IPS-NIHi7 (cell line): ENCODE measurements at regions not wholly inside any gene's neighbourhood (a gene's known extent, or its start where the extent isn't known, plus 50 kb on each side); places are given as distances from the start of the nearest gene placed in this dataset.
A peak's percentile ranks its signal among the peaks of the same experiment; 100 is the strongest.
"Not testable (repeated sequence)": the region's sequence is repeated elsewhere in the genome, so short reads cannot be mapped to it uniquely, and the experiment has no call there.

ENCODE experiments used
- DNase-seq: peaks from one replicate; pipeline ENCODE4 v3.0.0; 2012; ENCODE audit warnings: mixed read lengths; ENCODE audit errors: extremely low spot score

DNA sequence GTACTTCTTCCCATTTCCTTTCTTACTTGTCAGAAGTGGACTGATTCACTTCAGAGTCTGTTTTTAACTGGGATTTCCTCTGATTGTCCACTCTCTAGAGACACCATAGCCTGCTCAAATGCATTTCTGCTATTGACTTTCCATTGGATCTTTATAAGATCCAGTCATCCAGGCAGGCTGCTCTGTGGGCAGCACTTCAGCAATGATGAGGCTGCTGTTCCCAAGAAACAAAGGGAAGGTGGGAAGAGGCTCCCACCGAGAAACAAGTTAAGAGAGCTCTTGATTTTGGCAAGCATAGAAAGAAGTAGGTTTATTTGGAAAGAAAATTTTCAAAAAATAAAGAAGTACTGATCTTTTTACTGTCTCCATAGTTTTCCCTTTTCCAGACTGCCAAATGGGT lies 125.8 kb upstream of the STARD13 start:
- DNase-seq = no peak

DNA sequence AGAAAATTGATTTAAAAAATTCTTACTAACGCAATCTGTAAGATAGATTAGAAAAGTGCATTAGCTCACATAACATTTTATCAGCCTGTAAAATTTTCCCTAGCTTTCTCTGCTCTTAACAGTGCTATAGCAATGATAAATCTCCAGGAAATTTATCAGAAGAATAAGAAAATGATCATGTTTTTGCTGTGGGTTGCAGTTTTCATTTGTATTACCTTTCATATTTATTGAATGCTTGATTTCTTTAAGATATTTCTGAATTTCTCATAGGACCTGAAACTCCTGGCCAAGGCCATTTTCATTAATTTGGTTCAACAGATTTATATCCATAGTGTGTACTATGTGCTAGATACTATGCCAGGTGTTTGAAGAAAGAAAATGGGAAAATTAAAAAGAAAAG lies 130.3 kb upstream of the STARD13 start:
- DNase-seq = no peak

DNA sequence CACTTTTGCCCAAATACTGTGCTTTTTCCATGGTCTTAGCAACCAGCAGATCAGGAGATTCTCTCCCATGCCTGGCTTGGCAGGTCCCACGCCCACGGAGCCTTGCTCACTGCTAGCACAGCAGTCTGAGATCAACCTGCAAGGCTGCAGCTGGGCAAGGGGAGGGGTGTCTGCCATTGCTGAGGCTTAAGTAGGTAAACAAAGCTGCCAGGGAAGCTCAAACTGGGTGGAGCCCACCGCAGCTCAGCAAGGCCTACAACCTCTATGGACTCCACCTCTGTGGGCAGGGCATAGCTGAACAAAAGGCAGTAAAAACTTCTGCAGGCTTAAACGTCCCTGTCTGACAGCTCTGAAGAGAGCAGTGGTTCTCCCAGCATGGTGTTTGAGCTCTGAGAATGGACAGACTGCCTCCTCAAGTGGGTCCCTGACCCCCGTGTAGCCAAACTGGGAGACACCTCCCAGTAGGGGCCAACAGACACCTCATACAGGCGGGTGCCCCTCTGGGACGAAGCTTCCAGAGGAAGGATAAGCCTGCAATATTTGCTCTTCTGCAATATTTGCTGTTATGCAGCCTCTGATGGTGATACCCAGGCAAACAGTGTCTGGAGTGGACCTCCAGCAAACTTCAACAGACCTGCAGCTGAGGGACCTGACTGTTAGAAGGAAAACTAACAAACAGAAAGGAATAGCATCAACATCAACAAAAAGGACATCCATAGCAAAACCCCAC lies 132.8 kb upstream of the STARD13 start:
- DNase-seq = not testable (repeated sequence)

GRCh38 chr13:33420117-33420516 lies 134.6 kb upstream of the STARD13 start:
- DNase-seq = not testable (repeated sequence)

GRCh38 chr13:33426131-33426530 lies 140.6 kb upstream of the STARD13 start:
- no peak for DNase-seq

- DNase-seq = no peak
Measured at GRCh38 chr13:33433316-33433715, 147.8 kb upstream of the STARD13 start.

- no peak for DNase-seq
Measured at GRCh38 chr13:33434676-33435075, 149.1 kb upstream of the STARD13 start.

DNA sequence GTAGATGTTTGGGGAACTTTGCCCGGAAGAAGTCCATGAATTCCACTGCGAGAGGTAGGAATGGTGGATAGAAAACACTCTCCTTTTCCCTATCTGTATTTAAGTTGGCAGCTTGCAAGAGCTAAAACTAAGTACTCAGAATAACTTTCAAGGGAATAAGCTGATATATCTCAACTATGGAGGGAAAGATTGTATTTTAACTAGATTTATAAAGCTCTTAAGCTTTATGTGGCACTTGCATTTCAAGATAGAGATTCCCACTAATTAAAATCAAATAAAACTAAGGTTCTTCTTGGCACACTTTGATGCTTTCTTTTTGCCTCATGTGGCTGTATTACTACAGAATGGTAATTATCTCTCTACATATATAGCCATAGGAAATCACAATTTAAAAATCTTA lies 149.7 kb upstream of the STARD13 start:
- no peak for DNase-seq

DNA sequence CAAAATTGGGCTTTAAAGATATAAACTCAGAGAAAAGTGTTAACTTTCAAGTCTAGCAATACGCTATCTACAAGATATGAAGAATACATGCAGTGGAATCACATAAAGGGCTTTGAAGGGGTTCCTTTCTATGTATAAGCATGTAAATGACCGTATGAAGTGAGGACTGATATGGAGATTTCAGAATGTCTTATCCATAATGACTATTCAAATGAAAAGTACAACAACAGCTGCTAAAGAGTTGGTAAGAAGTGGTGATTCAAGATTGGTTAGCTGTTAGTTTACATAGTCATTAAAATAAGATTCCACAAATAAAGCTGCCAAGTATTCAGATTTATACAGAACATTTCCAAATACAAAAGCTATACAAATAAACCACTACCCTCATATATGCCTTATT lies 153.4 kb upstream of the STARD13 start:
- no peak for DNase-seq

- peak; percentile 54 for DNase-seq
Measured at GRCh38 chr13:33441015-33441414, 155.5 kb upstream of the STARD13 start.

- no peak for DNase-seq
Measured at GRCh38 chr13:33445024-33445423, 159.5 kb upstream of the STARD13 start.

DNA sequence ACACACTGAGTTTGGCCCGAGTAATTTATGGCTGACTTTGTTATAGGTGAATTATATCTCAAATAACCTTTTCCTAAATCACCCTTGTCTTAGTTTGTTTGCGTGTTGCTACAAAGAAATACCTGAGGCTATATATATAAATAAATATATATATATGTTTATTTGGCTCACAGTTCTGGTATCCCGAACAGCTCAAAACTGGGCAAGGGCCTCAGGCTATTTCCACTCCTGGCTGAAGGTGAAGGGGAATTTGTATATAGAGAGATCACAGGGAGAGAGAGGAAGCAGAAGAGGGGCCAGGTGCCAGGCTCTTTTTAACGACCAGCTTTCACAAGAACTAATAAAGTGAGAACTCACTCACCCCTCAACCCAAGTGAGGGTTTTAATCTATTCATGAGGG lies 159.9 kb upstream of the STARD13 start:
- DNase-seq = no peak

DNA sequence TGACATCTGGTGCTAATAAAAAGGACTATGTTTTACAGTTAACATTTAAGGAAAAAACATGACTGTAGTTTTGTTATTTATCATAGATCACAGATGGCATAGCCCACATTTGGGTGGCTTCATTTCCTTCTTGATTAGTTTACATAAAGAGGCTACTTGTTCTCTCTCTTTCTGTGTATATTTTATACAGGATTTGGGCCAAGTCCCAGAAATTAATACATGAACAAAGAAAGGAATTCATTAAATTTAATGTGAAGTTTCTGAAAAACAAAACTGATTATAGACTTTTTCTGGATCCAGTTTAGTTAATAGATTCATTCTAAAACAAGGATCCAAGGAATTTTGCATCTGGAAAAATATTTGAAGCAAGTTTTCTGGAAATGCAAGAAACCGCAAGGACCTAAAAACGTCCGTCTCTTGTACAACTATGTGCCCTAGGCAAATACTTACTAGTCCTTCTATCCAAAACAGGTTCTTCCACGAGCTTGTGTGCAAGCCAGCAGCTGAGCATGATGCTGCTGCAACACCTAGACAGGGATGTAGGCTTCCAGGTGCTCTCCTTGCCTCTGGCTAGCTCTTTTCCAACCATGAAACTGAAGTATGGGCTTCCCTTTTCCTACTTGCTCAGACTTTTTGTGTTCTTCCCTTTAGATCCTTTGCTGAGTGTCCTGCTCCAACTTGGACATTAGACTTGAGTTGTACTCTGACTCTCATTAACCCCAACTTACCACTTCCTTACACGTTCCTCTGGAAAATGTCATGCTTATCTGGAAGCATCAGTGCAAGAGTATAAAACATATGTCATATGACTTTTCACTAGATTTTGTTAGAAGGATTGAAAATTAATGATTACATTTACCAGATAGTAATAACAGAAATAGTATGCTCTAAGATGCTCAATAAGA lies 161.5 kb upstream of the STARD13 start:
- DNase-seq = no peak

DNA sequence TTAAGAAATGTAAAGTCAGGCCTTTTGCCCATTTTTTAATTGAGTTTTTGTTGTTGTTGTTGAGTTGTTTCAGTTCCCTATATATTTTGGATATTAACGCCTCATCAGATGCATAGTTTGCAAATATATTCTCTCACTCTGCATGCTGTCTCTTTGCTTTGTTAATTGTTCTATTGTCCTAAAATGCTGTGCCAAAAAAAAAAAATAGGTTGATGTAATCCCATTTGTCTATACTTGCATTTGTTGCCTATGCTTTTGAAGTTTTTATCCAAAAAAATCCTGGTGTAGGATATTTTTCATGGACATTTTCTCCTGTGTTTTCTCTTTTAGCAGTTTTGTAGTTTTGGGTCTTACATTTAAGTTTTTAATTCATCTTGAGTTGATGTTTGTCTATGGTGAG lies 163.3 kb upstream of the STARD13 start:
- no peak for DNase-seq

DNA sequence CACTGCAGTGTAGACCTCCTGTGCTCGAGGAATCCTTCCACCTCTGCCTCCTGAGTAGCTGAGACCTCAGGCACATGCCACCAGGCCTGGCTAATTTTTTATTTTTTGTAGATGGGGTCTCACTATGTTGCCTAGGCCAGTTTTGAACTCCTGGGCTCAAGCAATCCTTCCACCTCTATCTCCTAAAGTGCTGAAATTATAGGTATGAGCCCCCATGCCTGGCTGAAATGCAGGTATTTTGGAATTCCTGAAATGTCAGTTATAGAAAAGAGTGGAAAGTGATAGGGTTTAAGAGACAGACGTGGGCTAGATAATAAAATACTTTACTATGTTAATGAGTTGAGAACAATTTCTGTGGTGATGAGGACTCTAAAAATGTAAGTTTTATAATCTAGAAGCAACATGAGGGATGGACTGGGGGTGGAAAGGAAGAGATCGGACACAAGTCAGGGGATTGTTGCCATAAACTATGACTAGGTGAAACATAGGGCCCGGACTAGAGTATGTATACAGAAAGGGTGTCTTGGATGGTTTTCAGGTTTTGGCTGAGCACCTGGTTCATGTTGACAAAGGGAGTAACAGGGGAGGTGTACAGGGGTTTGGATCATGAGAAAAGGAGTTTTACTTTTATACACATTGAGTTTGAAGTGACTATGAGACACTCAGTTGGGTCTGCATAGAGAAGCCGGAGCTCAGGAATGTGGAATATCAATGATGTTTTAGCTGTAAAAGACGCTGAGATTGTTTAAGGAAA lies 165.6 kb upstream of the STARD13 start:
- DNase-seq = no peak

GRCh38 chr13:33452873-33453517 lies 167.4 kb upstream of the STARD13 start:
- DNase-seq = no peak

- DNase-seq = no peak
Measured at GRCh38 chr13:33453936-33454335, 168.4 kb upstream of the STARD13 start.

- DNase-seq = no peak
Measured at GRCh38 chr13:33454844-33455705, 169.5 kb upstream of the STARD13 start.

GRCh38 chr13:33459702-33460101 lies 174.1 kb upstream of the STARD13 start:
- no peak for DNase-seq

DNA sequence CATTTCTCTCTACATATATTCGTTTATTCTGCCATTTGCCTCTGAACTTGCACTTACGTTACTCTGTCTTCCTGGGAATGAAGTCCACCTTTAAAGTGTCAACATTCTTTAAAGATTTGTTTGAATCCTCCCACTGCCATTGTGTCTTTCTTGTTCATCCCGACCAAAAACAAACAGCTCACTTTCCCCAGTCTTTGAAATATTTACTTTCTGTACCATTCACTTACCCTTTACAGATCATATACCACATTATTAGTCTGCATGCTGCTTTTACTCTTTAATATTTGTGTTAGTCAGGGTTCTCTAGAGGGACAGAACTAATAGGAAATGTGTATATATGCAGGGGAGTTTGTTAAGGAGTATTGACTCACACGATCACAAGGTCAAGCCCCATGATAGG lies 176.6 kb upstream of the STARD13 start:
- no peak for DNase-seq

DNA sequence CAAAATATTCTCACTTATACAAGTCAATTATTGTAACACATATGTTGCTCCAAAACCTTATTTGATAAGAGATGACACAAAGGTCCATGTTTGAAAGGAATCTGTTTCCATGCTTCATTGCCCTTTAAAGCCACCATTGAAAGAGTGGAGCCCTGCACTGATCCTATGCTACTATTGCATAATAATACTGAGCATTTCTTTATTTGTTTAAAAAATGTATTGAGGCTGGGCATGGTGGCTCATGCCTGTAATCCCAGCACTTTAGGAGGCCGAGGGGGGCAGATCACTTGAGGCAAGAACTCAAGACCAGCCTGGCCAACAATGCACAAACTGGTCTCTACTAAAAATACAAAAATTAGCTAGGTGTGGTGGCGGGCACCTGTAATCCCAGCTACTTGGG lies 178.8 kb upstream of the STARD13 start:
- DNase-seq = no peak
